A673 (cell line): ENCODE measurements at regions not wholly inside any gene's neighbourhood (a gene's known extent, or its start where the extent isn't known, plus 50 kb on each side); places are given as distances from the start of the nearest gene placed in this dataset.
"Not testable (repeated sequence)": the region's sequence is repeated elsewhere in the genome, so short reads cannot be mapped to it uniquely, and the experiment has no call there.

ENCODE experiments used
- BruUV-seq: library from RNA; stranded (reverse); fragments of 400-500 nt; replicated peaks from 2 replicates; lab custom pipeline; 2021; lab: Mats Ljungman, UMichigan
- CTCF ChIA-PET: fragments of 300-600 bp; sonication (Branson Sonifier 250); formaldehyde crosslinking; loops from one replicate; lab custom pipeline; 2022; ENCODE audit warnings: antibody characterized with exemption; lab: Charles Lee
- POLR2A ChIA-PET: fragments of 300-600 bp; sonication (Branson Sonifier 250); formaldehyde crosslinking; loops from one replicate; lab custom pipeline; 2022; ENCODE audit warnings: antibody characterized with exemption; ENCODE audit not compliant: low non-redundant PET; lab: Charles Lee
- DNase-seq: peaks from one replicate; pipeline ENCODE4 v3.0.0-alpha.2; 2015; ENCODE audit warnings: low spot score
- H3K27ac ChIP-seq: fragments of 200-600 bp; sonication (generic); 2 replicates; pipeline ENCODE4 v1.5.1; 2016; ENCODE audit warnings: mixed run types, low read depth, mild to moderate bottlenecking, mixed read lengths, antibody characterized with exemption, low read length; ENCODE audit not compliant: poor library complexity, severe bottlenecking
- H3K27me3 ChIP-seq: fragments of 200-600 bp; sonication (generic); replicated peaks from 2 replicates; pipeline ENCODE4 v1.6.1; 2017; ENCODE audit warnings: mixed run types, low read depth, mild to moderate bottlenecking, mixed read lengths, antibody characterized with exemption, low read length; ENCODE audit not compliant: insufficient read depth, poor library complexity
- H3K36me3 ChIP-seq: fragments of 200-600 bp; sonication (generic); 2 replicates; pipeline ENCODE4 v1.6.1; 2016; ENCODE audit warnings: mixed run types, mild to moderate bottlenecking, mixed read lengths, antibody characterized with exemption, low read length; ENCODE audit not compliant: insufficient read depth, poor library complexity, severe bottlenecking
- H3K4me1 ChIP-seq: fragments of 200-600 bp; sonication (generic); 2 replicates; pipeline ENCODE4 v1.6.1; 2017; ENCODE audit warnings: mixed run types, mild to moderate bottlenecking, mixed read lengths, antibody characterized with exemption, low read length; ENCODE audit not compliant: insufficient read depth, poor library complexity, severe bottlenecking
- H3K4me3 ChIP-seq: fragments of 200-600 bp; sonication (generic); 2 replicates; pipeline ENCODE4 v1.5.1; 2016; ENCODE audit warnings: low read depth, mixed run types, mild to moderate bottlenecking, mixed read lengths, low read length; ENCODE audit not compliant: poor library complexity, severe bottlenecking
- H3K9me3 ChIP-seq: fragments of 200-600 bp; sonication (generic); 2 replicates; pipeline ENCODE4 v1.6.1; 2016; ENCODE audit warnings: mixed run types, low read depth, mild to moderate bottlenecking, mixed read lengths, antibody characterized with exemption, low read length; ENCODE audit not compliant: poor library complexity, severe bottlenecking
- CTCF ChIP-seq: fragments of 300-800, 200-600 bp; sonication (generic); conservative IDR thresholded peaks from 2 replicates; pipeline ENCODE4 v1.5.1; 2017; ENCODE audit warnings: low read depth, mild to moderate bottlenecking, antibody characterized with exemption, low read length, moderate library complexity, mixed read lengths
- EZH2 ChIP-seq: fragments of 200-600 bp; sonication (generic); IDR thresholded peaks from 2 replicates; pipeline ENCODE4 v1.6.1; 2017; ENCODE audit warnings: borderline replicate concordance, low read depth, mild to moderate bottlenecking, mixed read lengths, antibody characterized with exemption, low read length; ENCODE audit not compliant: poor library complexity, severe bottlenecking
- intact Hi-C: fragments of 100-400 bp; cut with micrococcal nuclease; formaldehyde crosslinking; loops from one replicate; pipeline ENCODE4 v1.10.0; 2022; ENCODE audit not compliant: unreplicated experiment

- intact Hi-C loops, result no loop called here
- H3K9me3 ChIP-seq, result peaks cover 4% of the 10 kb centered on the region
- no peak overlapping the region for H3K4me3 ChIP-seq
- TF ChIP-seq CTCF (no peak), EZH2 (no peak)
- POLR2A ChIA-PET, result no interaction called here
- DNase-seq, result no peak
- no peaks in the 10 kb centered on the region for H3K4me1 ChIP-seq
- no peaks in the 10 kb centered on the region for H3K36me3 ChIP-seq
- no peak overlapping the region for H3K27ac ChIP-seq
- CTCF ChIA-PET, result no interaction called here
- H3K27me3 ChIP-seq, result no peaks in the 10 kb centered on the region
- BruUV-seq, result no TSS peak
These were observed 122.0 kb upstream of the CARMIL1 start for GRCh38 chr6:25157183-25157582.

- BruUV-seq, result no TSS peak
- TF ChIP-seq CTCF, result no peak
- TF ChIP-seq EZH2, result no peak
- CTCF ChIA-PET, result no interaction called here
These were observed 121.3 kb upstream of the CARMIL1 start for GRCh38 chr6:25157842-25158241.

GRCh38 chr6:25160134-25160533 is 119.0 kb upstream of the CARMIL1 start:
- DNase-seq, BruUV-seq, intact Hi-C loops, H3K36me3 ChIP-seq, H3K9me3 ChIP-seq, H3K27me3 ChIP-seq, H3K27ac ChIP-seq, H3K4me1 ChIP-seq, CTCF ChIA-PET, H3K4me3 ChIP-seq, POLR2A ChIA-PET: not testable (repeated sequence)

More at GRCh38 chr6:25157842-25158241, 121.3 kb upstream of the CARMIL1 start:
- H3K4me1 ChIP-seq, result no peaks in the 10 kb centered on the region
- intact Hi-C loops, result no loop called here
- POLR2A ChIA-PET, result no interaction called here
- H3K36me3 ChIP-seq, result no peaks in the 10 kb centered on the region
- H3K27me3 ChIP-seq, result no peaks in the 10 kb centered on the region
- no peak overlapping the region for H3K4me3 ChIP-seq
- H3K27ac ChIP-seq, result no peak overlapping the region
- no peak for DNase-seq
- H3K9me3 ChIP-seq, result peaks cover 4% of the 10 kb centered on the region

- CTCF ChIA-PET, result no interaction called here
- no peaks in the 10 kb centered on the region for H3K36me3 ChIP-seq
- H3K4me3 ChIP-seq, result no peak overlapping the region
- H3K27ac ChIP-seq, result no peak overlapping the region
- no peaks in the 10 kb centered on the region for H3K27me3 ChIP-seq
- no peak for DNase-seq
- no peaks in the 10 kb centered on the region for H3K9me3 ChIP-seq
- H3K4me1 ChIP-seq, result peaks cover 5% of the 10 kb centered on the region
- TF ChIP-seq CTCF, result no peak
- no peak for TF ChIP-seq EZH2
- POLR2A ChIA-PET, result no interaction called here
- intact Hi-C loops, result no loop called here
- no TSS peak for BruUV-seq
These were observed 114.0 kb upstream of the CARMIL1 start for GRCh38 chr6:25165177-25165576.
